MM.1S (cell line): ENCODE measurements at regions not wholly inside any gene's neighbourhood (a gene's known extent, or its start where the extent isn't known, plus 50 kb on each side); places are given as distances from the start of the nearest gene placed in this dataset.

ENCODE experiments used
- DNase-seq: peaks from one replicate; pipeline ENCODE4 v3.0.0-alpha.2; 2015
- H2AFZ ChIP-seq: fragments of 300-600 bp; sonication (generic); 2 replicates; pipeline ENCODE4 v1.6.0; 2016; ENCODE audit warnings: antibody characterized with exemption, low read length
- H3F3A ChIP-seq: fragments of 300-600 bp; sonication (generic); 2 replicates; pipeline ENCODE4 v1.6.1; 2016; ENCODE audit warnings: mild to moderate bottlenecking, antibody characterized with exemption, low read length, moderate library complexity, mixed read lengths; ENCODE audit not compliant: insufficient read depth
- H3K27ac ChIP-seq: fragments of 300-600 bp; sonication (generic); 2 replicates; pipeline ENCODE4 v1.5.1; 2016; ENCODE audit warnings: mild to moderate bottlenecking, low read length
- H3K27me3 ChIP-seq: fragments of 300-600 bp; sonication (generic); replicated peaks from 2 replicates; pipeline ENCODE4 v1.6.0; 2016; ENCODE audit warnings: low read length; ENCODE audit not compliant: insufficient read depth
- H3K36me3 ChIP-seq: fragments of 300-600 bp; sonication (generic); replicated peaks from 2 replicates; pipeline ENCODE4 v1.6.1; 2016; ENCODE audit warnings: mild to moderate bottlenecking, low read length, mixed read lengths; ENCODE audit not compliant: insufficient read depth
- H3K4me1 ChIP-seq: fragments of 300-600 bp; sonication (generic); 2 replicates; pipeline ENCODE4 v1.6.1; 2016; ENCODE audit warnings: low read length, mixed read lengths
- H3K4me2 ChIP-seq: fragments of 300-600 bp; sonication (generic); 2 replicates; pipeline ENCODE4 v1.6.0; 2016; ENCODE audit warnings: low read depth, low read length
- H3K4me3 ChIP-seq: fragments of 300-600 bp; sonication (generic); 2 replicates; pipeline ENCODE4 v1.5.1; 2016; ENCODE audit warnings: low read length, mixed read lengths
- H3K79me2 ChIP-seq: fragments of 300-600 bp; sonication (generic); 2 replicates; pipeline ENCODE4 v1.6.1; 2016; ENCODE audit warnings: mixed run types, low read length, mixed read lengths
- H3K9ac ChIP-seq: fragments of 300-600 bp; sonication (generic); 2 replicates; pipeline ENCODE4 v1.6.1; 2016; ENCODE audit warnings: low read length, mixed read lengths
- H3K9me2 ChIP-seq: fragments of 300-600 bp; sonication (generic); replicated peaks from 2 replicates; pipeline ENCODE4 v1.6.1; 2016; ENCODE audit warnings: mild to moderate bottlenecking, low read length, mixed read lengths; ENCODE audit not compliant: insufficient read depth
- H3K9me3 ChIP-seq: fragments of 300-600 bp; sonication (generic); replicated peaks from 2 replicates; pipeline ENCODE4 v1.6.1; 2016; ENCODE audit warnings: mild to moderate bottlenecking, low read length, mixed read lengths; ENCODE audit not compliant: insufficient read depth
- H4K20me1 ChIP-seq: fragments of 300-600 bp; sonication (generic); 2 replicates; pipeline ENCODE4 v1.6.1; 2016; ENCODE audit warnings: mild to moderate bottlenecking, low read length, moderate library complexity, mixed read lengths; ENCODE audit not compliant: insufficient read depth
- EZH2 ChIP-seq: fragments of 300-600 bp; sonication (generic); optimal IDR thresholded peaks from 2 replicates; pipeline ENCODE3; 2017; ENCODE audit warnings: low read depth, mild to moderate bottlenecking, antibody characterized with exemption, low read length, mixed read lengths
- EZH2phosphoT487 ChIP-seq: fragments of 300-600 bp; sonication (generic); IDR thresholded peaks from 2 replicates; pipeline ENCODE4 v1.6.1; 2018; ENCODE audit warnings: antibody characterized with exemption, low read length
- TF ChIP-seq, protein P1 (sequence below): fragments of 300-600 bp; sonication (generic); IDR thresholded peaks from 2 replicates; pipeline ENCODE4 v1.5.1; 2016; ENCODE audit warnings: antibody characterized with exemption, low read length, mixed read lengths

GRCh38 chr10:104582602-104582951, 58.5 kb upstream of the SORCS3 start:
- H3K4me2 ChIP-seq: no peak overlapping the region
- no peaks in the 10 kb centered on the region for H3K9me3 ChIP-seq
- H3K4me3 ChIP-seq: no peak overlapping the region
- no peaks in the 10 kb centered on the region for H3K79me2 ChIP-seq
- no peak overlapping the region for H3K9ac ChIP-seq
- H2AFZ ChIP-seq: no peak overlapping the region
- TF ChIP-seq EZH2 (no peak), EZH2phosphoT487 (no peak)
- TF ChIP-seq, protein P1, sequence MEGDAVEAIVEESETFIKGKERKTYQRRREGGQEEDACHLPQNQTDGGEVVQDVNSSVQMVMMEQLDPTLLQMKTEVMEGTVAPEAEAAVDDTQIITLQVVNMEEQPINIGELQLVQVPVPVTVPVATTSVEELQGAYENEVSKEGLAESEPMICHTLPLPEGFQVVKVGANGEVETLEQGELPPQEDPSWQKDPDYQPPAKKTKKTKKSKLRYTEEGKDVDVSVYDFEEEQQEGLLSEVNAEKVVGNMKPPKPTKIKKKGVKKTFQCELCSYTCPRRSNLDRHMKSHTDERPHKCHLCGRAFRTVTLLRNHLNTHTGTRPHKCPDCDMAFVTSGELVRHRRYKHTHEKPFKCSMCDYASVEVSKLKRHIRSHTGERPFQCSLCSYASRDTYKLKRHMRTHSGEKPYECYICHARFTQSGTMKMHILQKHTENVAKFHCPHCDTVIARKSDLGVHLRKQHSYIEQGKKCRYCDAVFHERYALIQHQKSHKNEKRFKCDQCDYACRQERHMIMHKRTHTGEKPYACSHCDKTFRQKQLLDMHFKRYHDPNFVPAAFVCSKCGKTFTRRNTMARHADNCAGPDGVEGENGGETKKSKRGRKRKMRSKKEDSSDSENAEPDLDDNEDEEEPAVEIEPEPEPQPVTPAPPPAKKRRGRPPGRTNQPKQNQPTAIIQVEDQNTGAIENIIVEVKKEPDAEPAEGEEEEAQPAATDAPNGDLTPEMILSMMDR: no peak
- H3K4me1 ChIP-seq: no peaks in the 10 kb centered on the region
- H3K27me3 ChIP-seq: no peaks in the 10 kb centered on the region
- H4K20me1 ChIP-seq: no peaks in the 10 kb centered on the region
- H3F3A ChIP-seq: no peaks in the 10 kb centered on the region
- no peaks in the 10 kb centered on the region for H3K36me3 ChIP-seq
- H3K9me2 ChIP-seq: no peaks in the 10 kb centered on the region
- no peak overlapping the region for H3K27ac ChIP-seq
- no peak for DNase-seq

GRCh38 chr10:104582966-104583365, 58.1 kb upstream of the SORCS3 start:
- TF ChIP-seq EZH2phosphoT487 (no peak), EZH2 (no peak)
- TF ChIP-seq, protein P1: no peak
- no peaks in the 10 kb centered on the region for H3K9me2 ChIP-seq

GRCh38 chr10:104584541-104584940, 56.5 kb upstream of the SORCS3 start:
- no peak for TF ChIP-seq EZH2
- no peak for TF ChIP-seq EZH2phosphoT487
- TF ChIP-seq, protein P1: no peak
- no peaks in the 10 kb centered on the region for H3F3A ChIP-seq
- no peak overlapping the region for H2AFZ ChIP-seq
- no peak for DNase-seq
- H3K4me1 ChIP-seq: no peaks in the 10 kb centered on the region
- H3K9ac ChIP-seq: no peak overlapping the region
- H3K4me2 ChIP-seq: no peak overlapping the region
- no peaks in the 10 kb centered on the region for H3K36me3 ChIP-seq
- H4K20me1 ChIP-seq: no peaks in the 10 kb centered on the region
- no peak overlapping the region for H3K4me3 ChIP-seq
- H3K9me2 ChIP-seq: no peaks in the 10 kb centered on the region
- no peaks in the 10 kb centered on the region for H3K9me3 ChIP-seq
- no peaks in the 10 kb centered on the region for H3K79me2 ChIP-seq
- H3K27ac ChIP-seq: no peak overlapping the region
- no peaks in the 10 kb centered on the region for H3K27me3 ChIP-seq

More at GRCh38 chr10:104582966-104583365, 58.1 kb upstream of the SORCS3 start:
- DNase-seq: no peak
- Histone ChIP-seq H4K20me1 (no peaks in the 10 kb centered on the region), H3K36me3 (no peaks in the 10 kb centered on the region), H3K9me3 (no peaks in the 10 kb centered on the region), H3F3A (no peaks in the 10 kb centered on the region), H3K79me2 (no peaks in the 10 kb centered on the region), H3K27me3 (no peaks in the 10 kb centered on the region), H3K27ac (no peak overlapping the region), H2AFZ (no peak overlapping the region), H3K9ac (no peak overlapping the region), H3K4me1 (no peaks in the 10 kb centered on the region), H3K4me3 (no peak overlapping the region), H3K4me2 (no peak overlapping the region)
